GM21576 (cell line): ENCODE measurements at regions not wholly inside any gene's neighbourhood (a gene's known extent, or its start where the extent isn't known, plus 50 kb on each side); places are given as distances from the start of the nearest gene placed in this dataset.
A peak's percentile ranks its signal among the peaks of the same experiment; 100 is the strongest.
"Not testable (repeated sequence)": the region's sequence is repeated elsewhere in the genome, so short reads cannot be mapped to it uniquely, and the experiment has no call there.

Experiments
- ATAC-seq: cut with Tn5 transposase; IDR thresholded peaks from one replicate; pipeline ENCODE4 v1.9.1; 2021; ENCODE audit warnings: mild to moderate bottlenecking, moderate library complexity; ENCODE audit not compliant: unreplicated experiment

- no peak for ATAC-seq
These were observed 548.8 kb upstream of the ZNF804A start for GRCh38 chr2:184049566-184049965.

GRCh38 chr2:184053326-184053725 is 545.0 kb upstream of the ZNF804A start:
- no peak for ATAC-seq

- not testable (repeated sequence) for ATAC-seq
These were observed 543.9 kb upstream of the ZNF804A start for GRCh38 chr2:184054419-184054818.

GRCh38 chr2:184057910-184058309 is 540.4 kb upstream of the ZNF804A start:
- ATAC-seq, result no peak

- ATAC-seq, result not testable (repeated sequence)
These were observed 538.1 kb upstream of the ZNF804A start for GRCh38 chr2:184060268-184060667.

GRCh38 chr2:184067502-184067901 is 530.8 kb upstream of the ZNF804A start:
- no peak for ATAC-seq

GRCh38 chr2:184072470-184072869 is 525.9 kb upstream of the ZNF804A start:
- ATAC-seq, result no peak

GRCh38 chr2:184078496-184078895 is 519.8 kb upstream of the ZNF804A start:
- ATAC-seq, result no peak

- no peak for ATAC-seq
These were observed 506.9 kb upstream of the ZNF804A start for GRCh38 chr2:184091456-184091855.

GRCh38 chr2:184113696-184114403 is 484.5 kb upstream of the ZNF804A start:
- peak; percentile 45 for ATAC-seq

GRCh38 chr2:184114439-184114838 is 483.9 kb upstream of the ZNF804A start:
- no peak for ATAC-seq

- no peak for ATAC-seq
These were observed 478.1 kb upstream of the ZNF804A start for GRCh38 chr2:184119989-184120800.

GRCh38 chr2:184125867-184126266 is 472.5 kb upstream of the ZNF804A start:
- no peak for ATAC-seq

GRCh38 chr2:184129073-184129472 is 469.3 kb upstream of the ZNF804A start:
- no peak for ATAC-seq

GRCh38 chr2:184137955-184138354 is 460.4 kb upstream of the ZNF804A start:
- ATAC-seq, result no peak

GRCh38 chr2:184141866-184142265 is 456.5 kb upstream of the ZNF804A start:
- no peak for ATAC-seq

GRCh38 chr2:184154438-184154837 is 443.9 kb upstream of the ZNF804A start:
- ATAC-seq, result no peak

GRCh38 chr2:184155791-184156190 is 442.5 kb upstream of the ZNF804A start:
- no peak for ATAC-seq

GRCh38 chr2:184157141-184157540 is 441.2 kb upstream of the ZNF804A start:
- ATAC-seq, result no peak

- no peak for ATAC-seq
These were observed 435.9 kb upstream of the ZNF804A start for GRCh38 chr2:184162426-184162825.

- ATAC-seq, result not testable (repeated sequence)
These were observed 429.5 kb upstream of the ZNF804A start for GRCh38 chr2:184168823-184169222.

- ATAC-seq, result no peak
These were observed 429.0 kb upstream of the ZNF804A start for GRCh38 chr2:184169366-184169765.
